OCI-LY7 (cell line): ENCODE measurements at regions not wholly inside any gene's neighbourhood (a gene's known extent, or its start where the extent isn't known, plus 50 kb on each side); places are given as distances from the start of the nearest gene placed in this dataset.

Experiments
- CTCF ChIP-seq: fragments of 200-600 bp; sonication (generic); conservative IDR thresholded peaks from 2 replicates; pipeline ENCODE4 v1.5.1; 2014; ENCODE audit warnings: mild to moderate bottlenecking, antibody characterized with exemption, low read length, moderate library complexity, mixed read lengths
- EZH2phosphoT487 ChIP-seq: fragments of 200-600 bp; sonication (generic); IDR thresholded peaks from 2 replicates; pipeline ENCODE4 v1.6.1; 2018; ENCODE audit warnings: low read depth, borderline replicate concordance, mild to moderate bottlenecking, mixed run types, antibody characterized with exemption, low read length, moderate library complexity, mixed read lengths

GRCh38 chr9:115413304-115413703 is 295.3 kb upstream of the TNC start:
- TF ChIP-seq EZH2phosphoT487 (no peak), CTCF (no peak)
